Esophagus squamous epithelium (tissue), 5 donors: ENCODE measurements at regions not wholly inside any gene's neighbourhood (a gene's known extent, or its start where the extent isn't known, plus 50 kb on each side); places are given as distances from the start of the nearest gene placed in this dataset.

Source experiments
- DNase-seq: peaks from one replicate; lab custom pipeline; 2025; lab: John Stamatoyannopoulos, UW
- H3K27ac ChIP-seq, 4 donors: fragments of 200-600 bp; sonication (generic); one replicate each; pipeline ENCODE4 v1.5.1; 2016 to 2019; ENCODE audit warnings: mild to moderate bottlenecking in 1 of 4
- H3K27me3 ChIP-seq, 4 donors: fragments of 200-600 bp; sonication (generic); 1 replicate in 3 of 4; 2 replicates in 1 of 4; pipeline versions ENCODE4 v1.5.1 to v1.6.0; 2017 to 2021; ENCODE audit warnings: antibody characterized with exemption in 1 of 4
- H3K36me3 ChIP-seq, 3 donors: fragments of 200-600 bp; sonication (generic); one replicate each; pipeline ENCODE4 v1.5.1; 2016 to 2019
- H3K4me1 ChIP-seq, 3 donors: fragments of 200-600 bp; sonication (generic); one replicate each; pipeline ENCODE4 v1.5.1; 2017 to 2019
- H3K4me3 ChIP-seq, 4 donors: fragments of 200-600 bp; sonication (generic); 1 replicate in 3 of 4; 2 replicates in 1 of 4; pipeline ENCODE4 v1.5.1; 2016 to 2019; ENCODE audit warnings: mild to moderate bottlenecking in 2 of 4, moderate library complexity in 1 of 4
- H3K9me3 ChIP-seq, 3 donors: fragments of 200-600 bp; sonication (generic); one replicate each; pipeline ENCODE4 v1.5.1; 2016 to 2019
- CTCF ChIP-seq, 6 experiments: fragments of 450-650 bp in 4 of 6; fragments of 200-600 bp in 2 of 6; sonication (generic) in 2 of 6; IDR thresholded peaks; one replicate each; pipeline ENCODE4 v1.5.1; 2016 to 2019; ENCODE audit warnings: antibody characterized with exemption in 6 of 6, mild to moderate bottlenecking in 4 of 6, moderate library complexity in 4 of 6
- POLR2A ChIP-seq, 4 donors: fragments of 450-650 bp; IDR thresholded peaks; one replicate each; pipeline ENCODE4 v1.6.1; 2017; ENCODE audit warnings: antibody characterized with exemption in 4 of 4, mild to moderate bottlenecking in 4 of 4, moderate library complexity in 3 of 4
- WGBS, 2 donors: methylation state at CpG; one replicate each; pipeline ENCODE4 v1.1.5; 2018; 5-methylcytosine and 5-hydroxymethylcytosine counted together
- intact Hi-C: fragments of 100-400 bp; cut with DNase I; formaldehyde crosslinking; loops from one replicate; pipeline ENCODE4 v1.15.0; 2022
- donor health status: DM: yes; HTN: yes; CAD: no.

GRCh38 chr2:51575181-51575580 is 543.2 kb upstream of the NRXN1 start:
- H3K4me3 ChIP-seq, result no peak overlapping the region
- H3K27me3 ChIP-seq, result no peaks in the 10 kb centered on the region
- H3K4me1 ChIP-seq, result no peaks in the 10 kb centered on the region
- no peak overlapping the region for H3K27ac ChIP-seq
- intact Hi-C loops, result no loop called here
- no peak for DNase-seq
- no peaks in the 10 kb centered on the region for H3K9me3 ChIP-seq
- TF ChIP-seq POLR2A (IDR thresholded peaks at IDR 0.05) (no peak), CTCF (IDR thresholded peaks at IDR 0.05) (no peak)
- 20 to 35% methylated on average over 1 of the region's 1 CpG for WGBS, 2 donors
- H3K36me3 ChIP-seq, result no peaks in the 10 kb centered on the region

DNA sequence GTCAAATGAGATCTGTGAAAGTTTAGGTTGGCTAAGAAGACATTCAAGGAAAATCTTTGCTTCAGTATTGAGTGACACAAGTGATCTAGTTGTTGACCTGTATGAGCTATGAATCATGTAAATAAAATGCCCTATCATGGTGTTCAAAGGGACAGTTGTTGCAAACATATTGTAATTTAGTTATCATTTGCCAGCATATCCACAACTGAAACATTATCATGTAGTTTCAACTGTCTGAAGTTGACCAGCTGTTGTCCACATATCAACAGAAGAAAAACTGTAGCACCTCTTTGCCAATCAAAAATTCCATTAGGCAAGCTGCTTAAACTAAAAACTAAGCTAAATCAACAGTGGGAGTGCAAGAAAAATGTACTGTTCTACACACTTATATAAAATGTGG is 527.1 kb upstream of the NRXN1 start:
- TF ChIP-seq CTCF (IDR thresholded peaks at IDR 0.05) (no peak), POLR2A (IDR thresholded peaks at IDR 0.05) (no peak)
- Histone ChIP-seq H3K4me3 (no peak overlapping the region), H3K27ac (no peak overlapping the region), H3K36me3 (no peaks in the 10 kb centered on the region), H3K4me1 (no peaks in the 10 kb centered on the region), H3K9me3 (no peaks in the 10 kb centered on the region), H3K27me3 (no peaks in the 10 kb centered on the region)
- DNase-seq, result no peak
- intact Hi-C loops, result no loop called here

- no peaks in the 10 kb centered on the region for H3K27me3 ChIP-seq
- no peaks in the 10 kb centered on the region for H3K4me1 ChIP-seq
- H3K27ac ChIP-seq, result no peak overlapping the region
- no peak overlapping the region for H3K4me3 ChIP-seq
- intact Hi-C loops, result no loop called here
- TF ChIP-seq POLR2A (IDR thresholded peaks at IDR 0.05), result no peak
- TF ChIP-seq CTCF (IDR thresholded peaks at IDR 0.05), result no peak
- 73 to 76% methylated on average over 2 of the region's 2 CpGs for WGBS, 2 donors
- no peaks in the 10 kb centered on the region for H3K9me3 ChIP-seq
- no peaks in the 10 kb centered on the region for H3K36me3 ChIP-seq
- DNase-seq, result no peak
These were observed 521.5 kb upstream of the NRXN1 start for GRCh38 chr2:51553476-51553875.

DNA sequence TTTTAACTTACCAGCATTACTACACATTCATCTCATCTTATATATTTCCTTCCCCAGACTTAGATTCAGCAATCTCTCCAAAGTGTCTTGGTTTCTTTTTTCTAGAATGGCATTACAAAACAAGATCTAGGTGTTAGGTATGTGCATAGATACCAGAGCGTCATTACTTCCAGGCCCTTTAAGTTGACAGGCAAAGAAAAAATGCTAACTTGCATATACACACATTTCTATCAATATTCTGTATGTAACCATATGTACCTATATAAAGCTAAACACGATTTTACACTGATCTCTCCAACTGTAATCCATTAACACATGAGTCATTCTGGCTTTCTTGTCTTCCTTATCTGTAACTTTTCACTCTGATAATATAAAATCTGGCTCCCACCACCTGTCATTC is 503.8 kb upstream of the NRXN1 start:
- WGBS, 2 donors, result 64 to 65% methylated on average over 2 of the region's 2 CpGs
- intact Hi-C loops, result no loop called here
- no peak overlapping the region for H3K4me3 ChIP-seq

DNA sequence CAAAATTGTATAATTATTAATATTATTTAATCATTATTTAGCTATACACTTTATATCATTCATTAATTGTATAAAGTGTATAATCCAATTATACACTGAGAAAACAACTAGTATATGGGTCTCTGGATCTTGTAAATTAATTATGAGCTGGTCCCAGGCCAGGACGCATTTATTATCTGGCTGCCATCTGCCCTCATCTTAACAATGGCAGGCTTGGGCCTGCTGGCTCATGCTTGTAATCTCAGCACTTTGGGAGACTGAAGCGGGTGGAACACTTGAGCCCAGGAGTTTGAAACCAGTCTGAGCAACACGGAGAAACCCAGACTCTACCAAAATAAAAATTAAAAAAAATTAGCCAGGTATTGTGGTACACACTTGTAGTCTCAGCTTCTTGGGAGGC is 502.2 kb upstream of the NRXN1 start:
- no peak for TF ChIP-seq CTCF (IDR thresholded peaks at IDR 0.05)
- TF ChIP-seq POLR2A (IDR thresholded peaks at IDR 0.05), result no peak
- intact Hi-C loops, result no loop called here
- DNase-seq, result no peak
- Histone ChIP-seq H3K27me3 (no peaks in the 10 kb centered on the region), H3K4me1 (no peaks in the 10 kb centered on the region), H3K36me3 (no peaks in the 10 kb centered on the region), H3K4me3 (no peak overlapping the region), H3K27ac (no peak overlapping the region), H3K9me3 (peaks cover 0 to 4% (median 0%) of the 10 kb centered on the region in 3 donors)
- 79 to 86% methylated on average over 3 of the region's 3 CpGs for WGBS, 2 donors

More for the DNA sequence above, 503.8 kb upstream of the NRXN1 start:
- Histone ChIP-seq H3K36me3 (no peaks in the 10 kb centered on the region), H3K9me3 (peaks cover 0 to 4% (median 0%) of the 10 kb centered on the region in 3 donors), H3K27me3 (no peaks in the 10 kb centered on the region), H3K4me1 (no peaks in the 10 kb centered on the region), H3K27ac (no peak overlapping the region)
- DNase-seq, result no peak
- no peak for TF ChIP-seq POLR2A (IDR thresholded peaks at IDR 0.05)
- no peak for TF ChIP-seq CTCF (IDR thresholded peaks at IDR 0.05)
